Uterus (tissue), 3 donors: ENCODE measurements at regions not wholly inside any gene's neighbourhood (a gene's known extent, or its start where the extent isn't known, plus 50 kb on each side); places are given as distances from the start of the nearest gene placed in this dataset.

Experiments
- DNase-seq, 2 donors: peaks; one replicate each; pipeline ENCODE4 v3.0.0-alpha.2; 2019 to 2020
- H3K27ac ChIP-seq, 2 donors: fragments of 200-600 bp; sonication (generic); 1 replicate in 1 of 2; 2 replicates in 1 of 2; pipeline ENCODE4 v1.5.1; 2016 to 2018
- H3K27me3 ChIP-seq, 2 donors: fragments of 200-600 bp; sonication (generic); one replicate each; pipeline ENCODE4 v1.5.1; 2018 to 2019; ENCODE audit warnings: control low read depth in 1 of 2
- H3K36me3 ChIP-seq, 2 donors: fragments of 200-600 bp; sonication (generic); one replicate each; pipeline ENCODE4 v1.5.1; 2019; ENCODE audit warnings: control low read depth in 1 of 2
- H3K4me1 ChIP-seq, 2 donors: fragments of 200-600 bp; sonication (generic); one replicate each; pipeline ENCODE4 v1.5.1; 2018 to 2019; ENCODE audit warnings: control low read depth in 1 of 2
- H3K4me3 ChIP-seq, 2 donors: fragments of 200-600 bp; sonication (generic); 1 replicate in 1 of 2; 2 replicates in 1 of 2; pipeline ENCODE4 v1.5.1; 2018 to 2019; ENCODE audit warnings: mild to moderate bottlenecking in 1 of 2
- H3K9me3 ChIP-seq, 2 donors: fragments of 200-600 bp; sonication (generic); one replicate each; pipeline ENCODE4 v1.5.1; 2019; ENCODE audit warnings: control low read depth in 1 of 2
- POLR2A ChIP-seq, 2 donors: fragments of 450-650 bp; IDR thresholded peaks; one replicate each; pipeline ENCODE4 v1.6.1; 2016; ENCODE audit warnings: antibody characterized with exemption in 2 of 2, mild to moderate bottlenecking in 1 of 2, moderate library complexity in 1 of 2
- intact Hi-C: fragments of 100-400 bp; cut with DNase I; formaldehyde crosslinking; loops from one replicate; pipeline ENCODE4 v1.15.1; 2023; ENCODE audit warnings: low total_unique reads
- TF ChIP-seq, protein P1 (sequence below), 4 experiments: fragments of 200-600 bp in 2 of 4; fragments of 450-650 bp in 2 of 4; sonication (generic) in 2 of 4; IDR thresholded peaks; one replicate each; pipeline ENCODE4 v1.5.1; 2016 to 2019; ENCODE audit warnings: antibody characterized with exemption in 4 of 4, mild to moderate bottlenecking in 2 of 4, moderate library complexity in 1 of 4
- donor health status: DM: yes; HTN: yes; CAD: no.

DNA sequence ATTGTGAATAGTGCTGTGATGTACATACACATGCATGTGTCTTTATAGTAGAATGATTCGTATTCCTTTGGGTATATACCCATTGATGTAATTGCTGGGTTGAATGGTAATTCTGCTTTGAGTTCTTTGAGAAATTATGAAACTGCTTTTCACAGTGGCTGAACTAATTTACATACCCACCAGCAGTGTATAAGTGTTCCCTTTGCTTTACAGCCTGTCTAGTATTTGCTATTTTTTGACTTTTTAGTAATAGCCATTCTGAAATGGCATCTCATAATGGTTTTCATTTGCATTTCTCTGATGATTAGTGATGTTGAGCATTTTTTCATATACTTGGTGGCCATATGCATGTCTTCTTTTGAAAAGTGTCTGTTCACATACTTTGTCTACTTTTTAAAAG lies 54.5 kb upstream of the FAM78B start:
- intact Hi-C loops: no loop called here
- no peak for DNase-seq
- H3K4me1 ChIP-seq: no peaks in the 10 kb centered on the region
- no peak for TF ChIP-seq POLR2A (IDR thresholded peaks at IDR 0.05)
- H3K9me3 ChIP-seq: peaks cover 0 to 6% of the 10 kb centered on the region in 2 donors
- H3K4me3 ChIP-seq: no peak overlapping the region
- H3K27me3 ChIP-seq: no peaks in the 10 kb centered on the region
- no peak overlapping the region for H3K27ac ChIP-seq
- H3K36me3 ChIP-seq: no peaks in the 10 kb centered on the region

DNA sequence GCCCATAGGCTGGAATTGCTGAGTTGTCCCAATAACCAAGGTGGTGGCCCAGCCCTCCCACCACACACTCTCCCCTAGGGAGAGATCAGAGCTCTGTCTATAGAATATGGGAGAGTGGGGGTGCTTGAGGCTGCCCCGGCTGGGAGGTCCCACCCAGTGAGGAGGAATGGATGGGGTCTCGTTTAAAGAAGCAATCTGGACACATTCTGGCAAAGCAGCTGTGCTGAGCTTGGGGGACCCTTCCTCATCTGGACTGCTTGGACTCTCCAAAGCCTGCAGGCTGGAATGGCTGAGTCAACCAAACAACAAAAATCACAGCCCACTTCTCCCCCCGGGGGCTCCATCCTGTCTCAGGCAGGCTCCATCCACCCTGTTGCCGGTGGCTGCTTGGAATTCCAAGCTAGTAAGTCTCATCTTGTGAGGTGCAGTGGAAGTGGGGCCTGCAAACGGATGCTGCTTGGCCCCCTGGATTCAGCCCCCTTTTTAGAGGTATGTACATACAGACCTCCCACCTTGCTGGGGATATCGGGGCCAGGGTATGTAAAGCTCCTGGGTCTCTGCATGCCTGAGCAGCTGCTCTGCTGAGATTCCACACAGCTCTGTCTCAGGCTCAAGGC lies 67.1 kb upstream of the FAM78B start:
- intact Hi-C loops: no loop called here
- Histone ChIP-seq H3K27ac (no peak overlapping the region), H3K4me1 (no peaks in the 10 kb centered on the region), H3K9me3 (no peaks in the 10 kb centered on the region), H3K27me3 (no peaks in the 10 kb centered on the region), H3K4me3 (no peak overlapping the region), H3K36me3 (no peaks in the 10 kb centered on the region)
- DNase-seq: no peak
- no peak for TF ChIP-seq POLR2A (IDR thresholded peaks at IDR 0.05)
- TF ChIP-seq, protein P1, sequence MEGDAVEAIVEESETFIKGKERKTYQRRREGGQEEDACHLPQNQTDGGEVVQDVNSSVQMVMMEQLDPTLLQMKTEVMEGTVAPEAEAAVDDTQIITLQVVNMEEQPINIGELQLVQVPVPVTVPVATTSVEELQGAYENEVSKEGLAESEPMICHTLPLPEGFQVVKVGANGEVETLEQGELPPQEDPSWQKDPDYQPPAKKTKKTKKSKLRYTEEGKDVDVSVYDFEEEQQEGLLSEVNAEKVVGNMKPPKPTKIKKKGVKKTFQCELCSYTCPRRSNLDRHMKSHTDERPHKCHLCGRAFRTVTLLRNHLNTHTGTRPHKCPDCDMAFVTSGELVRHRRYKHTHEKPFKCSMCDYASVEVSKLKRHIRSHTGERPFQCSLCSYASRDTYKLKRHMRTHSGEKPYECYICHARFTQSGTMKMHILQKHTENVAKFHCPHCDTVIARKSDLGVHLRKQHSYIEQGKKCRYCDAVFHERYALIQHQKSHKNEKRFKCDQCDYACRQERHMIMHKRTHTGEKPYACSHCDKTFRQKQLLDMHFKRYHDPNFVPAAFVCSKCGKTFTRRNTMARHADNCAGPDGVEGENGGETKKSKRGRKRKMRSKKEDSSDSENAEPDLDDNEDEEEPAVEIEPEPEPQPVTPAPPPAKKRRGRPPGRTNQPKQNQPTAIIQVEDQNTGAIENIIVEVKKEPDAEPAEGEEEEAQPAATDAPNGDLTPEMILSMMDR (IDR thresholded peaks at IDR 0.05): no peak

DNA sequence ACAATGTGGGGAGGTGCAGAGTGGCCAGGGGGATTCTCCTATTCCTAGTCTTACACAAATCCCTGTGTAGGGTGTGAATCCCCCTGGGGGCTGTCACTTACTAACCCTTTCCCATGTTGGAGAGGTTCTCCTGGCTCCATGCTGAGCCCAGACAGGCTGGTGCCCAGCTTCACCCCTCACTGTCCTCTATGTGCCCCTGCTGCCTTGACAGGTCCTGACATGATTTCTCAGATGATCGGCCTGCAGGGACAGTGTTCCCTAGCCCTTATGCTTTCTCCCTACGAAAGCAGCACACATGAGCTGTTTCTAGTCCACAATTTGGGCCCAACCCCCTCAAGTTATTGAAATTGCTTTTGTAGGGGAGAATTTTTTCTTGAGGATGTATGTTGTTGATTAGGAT lies 68.9 kb upstream of the FAM78B start:
- Histone ChIP-seq H3K9me3 (no peaks in the 10 kb centered on the region), H3K36me3 (no peaks in the 10 kb centered on the region), H3K27ac (no peak overlapping the region), H3K4me3 (no peak overlapping the region), H3K4me1 (no peaks in the 10 kb centered on the region), H3K27me3 (no peaks in the 10 kb centered on the region)
- no peak for TF ChIP-seq POLR2A (IDR thresholded peaks at IDR 0.05)
- TF ChIP-seq, protein P1 (IDR thresholded peaks at IDR 0.05): no peak
- intact Hi-C loops: no loop called here
- DNase-seq: no peak

DNA sequence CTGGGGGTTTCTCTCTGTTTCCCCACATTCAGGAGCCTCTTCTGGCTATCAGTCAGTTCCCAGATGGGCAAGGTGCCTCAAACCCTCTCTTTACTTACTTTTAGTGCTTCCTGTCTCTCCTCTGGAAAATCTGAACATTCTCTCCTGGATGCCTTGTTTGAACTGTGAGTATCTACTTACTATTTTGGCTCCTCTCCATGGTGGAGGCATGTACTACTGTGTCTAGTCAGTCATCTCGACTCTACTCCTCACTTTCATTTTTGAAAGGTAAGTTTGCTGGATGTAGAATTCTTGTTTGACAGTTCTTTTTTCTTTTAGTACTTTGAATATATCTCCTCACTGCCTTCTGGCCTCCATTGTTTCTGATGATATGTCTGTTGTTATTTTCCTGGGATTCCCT lies 70.9 kb upstream of the FAM78B start:
- TF ChIP-seq, protein P1 (IDR thresholded peaks at IDR 0.05): no peak
- no peak for TF ChIP-seq POLR2A (IDR thresholded peaks at IDR 0.05)

DNA sequence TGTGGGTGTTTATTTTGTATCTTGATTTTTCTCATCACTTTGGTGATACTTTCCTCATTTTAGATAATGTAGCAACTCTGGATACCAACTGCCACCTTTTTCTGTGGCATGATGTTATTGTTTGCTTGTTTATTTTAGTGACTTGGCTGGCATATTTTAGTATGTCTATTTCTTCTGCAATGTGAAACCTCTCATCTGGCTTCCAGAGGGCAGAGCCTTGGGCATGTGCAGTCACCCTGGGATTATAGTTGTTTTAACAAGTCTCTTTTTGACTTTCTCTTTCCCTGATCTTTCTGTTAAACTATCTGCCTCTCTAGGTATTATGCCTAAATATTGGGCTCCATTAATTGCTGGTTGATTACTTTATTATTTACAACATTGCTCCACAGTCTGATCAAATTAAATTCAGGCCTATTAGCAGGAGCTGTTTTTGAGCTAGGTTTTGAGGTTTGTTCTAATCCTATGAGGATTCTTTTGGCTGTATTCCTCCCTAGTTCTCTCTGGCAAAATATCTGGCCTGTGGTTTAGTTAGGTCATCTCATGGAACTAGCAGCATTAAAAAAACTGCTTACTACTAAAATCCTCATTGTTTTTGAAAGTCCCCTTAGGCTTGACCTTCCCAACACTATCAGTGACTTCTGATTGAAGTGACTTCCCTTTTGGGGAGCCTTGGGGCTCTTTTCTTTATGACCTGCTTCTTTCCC lies 86.4 kb upstream of the FAM78B start:
- H3K4me1 ChIP-seq: no peaks in the 10 kb centered on the region
- no peak overlapping the region for H3K27ac ChIP-seq
- no peaks in the 10 kb centered on the region for H3K27me3 ChIP-seq
- intact Hi-C loops: no loop called here
- no peak for TF ChIP-seq POLR2A (IDR thresholded peaks at IDR 0.05)
- TF ChIP-seq, protein P1 (IDR thresholded peaks at IDR 0.05): no peak
- H3K4me3 ChIP-seq: no peak overlapping the region
- no peaks in the 10 kb centered on the region for H3K36me3 ChIP-seq
- H3K9me3 ChIP-seq: peaks cover 3 to 4% of the 10 kb centered on the region in 2 donors
- DNase-seq: no peak

More for the DNA sequence above, 70.9 kb upstream of the FAM78B start:
- H3K9me3 ChIP-seq: no peaks in the 10 kb centered on the region
- intact Hi-C loops: no loop called here
- H3K36me3 ChIP-seq: no peaks in the 10 kb centered on the region
- H3K27me3 ChIP-seq: no peaks in the 10 kb centered on the region
- H3K4me3 ChIP-seq: no peak overlapping the region
- no peak for DNase-seq
- no peaks in the 10 kb centered on the region for H3K4me1 ChIP-seq
- no peak overlapping the region for H3K27ac ChIP-seq
